Ascending aorta (tissue), 2 donors: ENCODE measurements at regions not wholly inside any gene's neighbourhood (a gene's known extent, or its start where the extent isn't known, plus 50 kb on each side); places are given as distances from the start of the nearest gene placed in this dataset.

ENCODE experiments used
- DNase-seq, 2 donors: peaks; one replicate each; pipeline ENCODE4 v3.0.0-alpha.2; 2019; ENCODE audit warnings: low spot score in 2 of 2
- H3K27ac ChIP-seq, 2 donors: fragments of 200-600 bp; sonication (generic); one replicate each; pipeline ENCODE4 v1.5.1; 2016 to 2017; ENCODE audit warnings: mild to moderate bottlenecking in 1 of 2
- H3K27me3 ChIP-seq: fragments of 200-600 bp; sonication (generic); one replicate; pipeline ENCODE4 v1.5.1; 2017
- H3K36me3 ChIP-seq, 2 donors: fragments of 200-600 bp; sonication (generic); one replicate each; pipeline ENCODE4 v1.5.1; 2016
- H3K4me1 ChIP-seq, 2 donors: fragments of 200-600 bp; sonication (generic); one replicate each; pipeline ENCODE4 v1.5.1; 2016 to 2017; ENCODE audit warnings: mild to moderate bottlenecking in 1 of 2
- H3K4me3 ChIP-seq, 2 donors: fragments of 200-600 bp; sonication (generic); one replicate each; pipeline ENCODE4 v1.5.1; 2016 to 2017; ENCODE audit warnings: mild to moderate bottlenecking in 1 of 2
- H3K9me3 ChIP-seq, 2 donors: fragments of 200-600 bp; sonication (generic); one replicate each; pipeline ENCODE4 v1.5.1; 2016
- CTCF ChIP-seq, 3 experiments: fragments of 200-600 bp in 2 of 3; fragments of 450-650 bp in 1 of 3; sonication (generic) in 2 of 3; IDR thresholded peaks; one replicate each; pipeline ENCODE4 v1.5.1; 2016 to 2019; ENCODE audit warnings: antibody characterized with exemption in 3 of 3, mild to moderate bottlenecking in 1 of 3, moderate library complexity in 1 of 3
- intact Hi-C: fragments of 100-400 bp; cut with DNase I; formaldehyde crosslinking; loops from one replicate; pipeline ENCODE4 v1.15.1; 2023

GRCh38 chr16:5393070-5393469 is 295.5 kb upstream of the EEF2KMT start:
- no peak overlapping the region for H3K4me3 ChIP-seq
- DNase-seq, result no peak
- no peaks in the 10 kb centered on the region for H3K9me3 ChIP-seq
- intact Hi-C loops, result no loop called here
- no peaks in the 10 kb centered on the region for H3K27me3 ChIP-seq
- TF ChIP-seq CTCF (IDR thresholded peaks at IDR 0.05), result no peak
- no peak overlapping the region for H3K27ac ChIP-seq
- H3K36me3 ChIP-seq, result no peaks in the 10 kb centered on the region
- no peaks in the 10 kb centered on the region for H3K4me1 ChIP-seq

GRCh38 chr16:5386989-5387388 is 289.4 kb upstream of the EEF2KMT start:
- no peak for DNase-seq
- Histone ChIP-seq H3K36me3 (no peaks in the 10 kb centered on the region), H3K4me3 (no peak overlapping the region), H3K9me3 (no peaks in the 10 kb centered on the region), H3K27me3 (no peaks in the 10 kb centered on the region), H3K27ac (no peak overlapping the region), H3K4me1 (no peaks in the 10 kb centered on the region)
- no peak for TF ChIP-seq CTCF (IDR thresholded peaks at IDR 0.05)
- intact Hi-C loops, result no loop called here

- H3K27me3 ChIP-seq, result no peaks in the 10 kb centered on the region
- no peak for TF ChIP-seq CTCF (IDR thresholded peaks at IDR 0.05)
- intact Hi-C loops, result no loop called here
- no peak overlapping the region for H3K27ac ChIP-seq
- H3K4me1 ChIP-seq, result no peaks in the 10 kb centered on the region
- no peak overlapping the region for H3K4me3 ChIP-seq
- H3K9me3 ChIP-seq, result no peaks in the 10 kb centered on the region
- no peaks in the 10 kb centered on the region for H3K36me3 ChIP-seq
- DNase-seq, result no peak
Measured at GRCh38 chr16:5385811-5386210, 288.2 kb upstream of the EEF2KMT start.

- no peaks in the 10 kb centered on the region for H3K27me3 ChIP-seq
- intact Hi-C loops, result no loop called here
- H3K36me3 ChIP-seq, result no peaks in the 10 kb centered on the region
- H3K4me3 ChIP-seq, result no peak overlapping the region
- no peak for TF ChIP-seq CTCF (IDR thresholded peaks at IDR 0.05)
- no peaks in the 10 kb centered on the region for H3K4me1 ChIP-seq
- H3K27ac ChIP-seq, result no peak overlapping the region
- H3K9me3 ChIP-seq, result no peaks in the 10 kb centered on the region
- no peak for DNase-seq
Measured at GRCh38 chr16:5385115-5385514, 287.5 kb upstream of the EEF2KMT start.

GRCh38 chr16:5383737-5384136 is 286.1 kb upstream of the EEF2KMT start:
- Histone ChIP-seq H3K4me3 (no peak overlapping the region), H3K9me3 (no peaks in the 10 kb centered on the region), H3K4me1 (no peaks in the 10 kb centered on the region), H3K27ac (no peak overlapping the region), H3K36me3 (no peaks in the 10 kb centered on the region), H3K27me3 (no peaks in the 10 kb centered on the region)
- no peak for DNase-seq
- TF ChIP-seq CTCF (IDR thresholded peaks at IDR 0.05), result no peak
- intact Hi-C loops, result no loop called here

- no peak overlapping the region for H3K27ac ChIP-seq
- no peak for TF ChIP-seq CTCF (IDR thresholded peaks at IDR 0.05)
- no peaks in the 10 kb centered on the region for H3K27me3 ChIP-seq
- no peak for DNase-seq
- no peak overlapping the region for H3K4me3 ChIP-seq
- no peaks in the 10 kb centered on the region for H3K36me3 ChIP-seq
- no peaks in the 10 kb centered on the region for H3K4me1 ChIP-seq
- intact Hi-C loops, result no loop called here
- no peaks in the 10 kb centered on the region for H3K9me3 ChIP-seq
Measured at GRCh38 chr16:5382484-5382883, 284.9 kb upstream of the EEF2KMT start.
